HCT116 (cell line): ENCODE measurements at regions not wholly inside any gene's neighbourhood (a gene's known extent, or its start where the extent isn't known, plus 50 kb on each side); places are given as distances from the start of the nearest gene placed in this dataset.

Source experiments
- CBX3 ChIP-seq: IDR thresholded peaks from 2 replicates; pipeline ENCODE4 v1.6.1; 2012; ENCODE audit warnings: low read depth
- CTCF ChIP-seq, 3 experiments: fragments of 200-600 bp in 1 of 3; sonication (generic) in 1 of 3; IDR thresholded peaks in 2 of 3; conservative IDR thresholded peaks in 1 of 3; 2 replicates each; pipeline ENCODE4 v1.5.1; 2012 to 2017; ENCODE audit warnings: low read depth in 2 of 3, low read length in 2 of 3, antibody characterized with exemption in 1 of 3, borderline replicate concordance in 1 of 3, control low read depth in 1 of 3, mild to moderate bottlenecking in 1 of 3, mixed read lengths in 1 of 3, mixed run types in 1 of 3, moderate library complexity in 1 of 3; ENCODE audit not compliant: insufficient read depth in 1 of 3
- RAD21 ChIP-seq: IDR thresholded peaks from 2 replicates; pipeline ENCODE4 v1.6.1; 2012; ENCODE audit warnings: low read depth, mild to moderate bottlenecking
- ZNF274 ChIP-seq: fragments of 200-500 bp; sonication (Bioruptor generic); IDR thresholded peaks from 2 replicates; pipeline ENCODE4 v1.6.1; 2014; ENCODE audit warnings: mild to moderate bottlenecking, low read depth, low read length, inconsistent platforms

GRCh38 chr9:115341426-115341825 lies 223.5 kb upstream of the TNC start:
- no peak for TF ChIP-seq CBX3
- no peak for TF ChIP-seq CTCF (IDR thresholded peaks at IDR 0.05 in 2 of 3, conservative IDR thresholded peaks at IDR 0.05 in 1 of 3; ENCODE audit: borderline replicate concordance in 1 of 3, insufficient read depth in 1 of 3, low read depth in 2 of 3, low read length in 2 of 3)
- no peak for TF ChIP-seq ZNF274
- no peak for TF ChIP-seq RAD21
